ENCODE measurements at regions not wholly inside any gene's neighbourhood (a gene's known extent, or its start where the extent isn't known, plus 50 kb on each side); places are given as distances from the start of the nearest gene placed in this dataset.

DNA sequence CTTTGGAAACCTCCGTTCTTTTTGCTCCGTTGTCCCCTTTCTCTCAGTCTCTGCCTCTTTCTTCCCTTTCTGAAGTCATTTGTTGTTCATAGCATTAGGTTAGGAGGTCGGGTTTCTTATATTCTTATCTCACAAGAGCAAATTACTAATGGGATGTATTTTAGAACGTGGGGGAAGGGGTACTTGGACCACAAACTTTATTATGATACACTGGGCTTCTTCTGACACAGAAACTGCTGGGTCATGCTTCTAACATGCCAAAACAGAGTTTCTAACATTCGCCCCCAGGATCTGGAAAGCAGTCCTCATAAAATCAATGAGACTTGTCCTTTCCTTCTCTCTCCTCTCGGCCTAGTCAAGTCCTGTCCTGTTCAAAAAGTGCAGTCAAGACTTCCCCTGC, 334.4 kb downstream of the GADD45G start:
- Histone ChIP-seq H3K9ac (ENCODE audit: low read depth, low read length) (no peak overlapping the region), H3K9me3 (ENCODE audit: control insufficient read depth, insufficient read depth, low read length) (no peaks in the 10 kb centered on the region), H3K4me3 (ENCODE audit: low read depth, low read length) (no peak overlapping the region), H3K27me3 (ENCODE audit: control insufficient read depth, insufficient read depth, low read length) (no peaks in the 10 kb centered on the region), H3K4me1 (ENCODE audit: control insufficient read depth, insufficient read depth, low read length) (no peaks in the 10 kb centered on the region), H3K36me3 (ENCODE audit: control insufficient read depth, insufficient read depth, low read length) (no peaks in the 10 kb centered on the region)

DNA sequence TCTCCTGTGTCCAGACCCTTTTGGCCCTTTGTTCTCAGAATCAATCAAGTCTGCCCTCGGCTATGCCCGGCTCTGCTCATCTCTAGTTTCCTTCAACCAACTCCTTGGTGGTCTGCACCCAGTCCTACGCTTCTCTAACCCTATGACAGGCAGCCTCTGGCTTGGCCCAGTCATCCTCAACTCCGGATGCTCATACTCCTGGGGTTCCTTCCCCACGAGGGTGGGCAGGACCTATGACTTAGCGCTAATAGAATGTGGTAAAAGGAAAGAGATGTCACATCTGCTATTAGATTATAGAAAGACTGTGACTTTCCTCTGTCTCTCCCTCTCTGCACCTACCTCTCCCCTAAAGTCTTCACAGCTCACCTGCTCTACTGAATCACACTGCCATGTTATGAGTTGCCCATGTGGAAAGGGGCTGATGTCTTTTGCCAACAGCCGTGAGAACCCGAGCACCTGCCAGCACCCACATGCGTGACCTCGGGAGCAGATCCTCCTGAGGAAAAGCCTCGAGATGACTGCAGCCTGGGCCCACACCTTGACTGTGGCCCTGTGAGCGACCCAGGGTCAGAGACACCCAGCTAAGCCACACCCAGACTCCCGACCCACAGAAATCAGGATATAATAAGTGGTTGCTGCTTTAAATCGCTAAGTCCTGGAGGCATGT, 334.9 kb downstream of the GADD45G start:
- H3K4me3 ChIP-seq (ENCODE audit: low read depth, low read length) = no peak overlapping the region
- no peak overlapping the region for H3K9ac ChIP-seq (ENCODE audit: low read depth, low read length)
- no peaks in the 10 kb centered on the region for H3K27me3 ChIP-seq (ENCODE audit: control insufficient read depth, insufficient read depth, low read length)
- no peaks in the 10 kb centered on the region for H3K4me1 ChIP-seq (ENCODE audit: control insufficient read depth, insufficient read depth, low read length)
- no peaks in the 10 kb centered on the region for H3K9me3 ChIP-seq (ENCODE audit: control insufficient read depth, insufficient read depth, low read length)
- H3K36me3 ChIP-seq (ENCODE audit: control insufficient read depth, insufficient read depth, low read length) = no peaks in the 10 kb centered on the region

GRCh38 chr9:89940625-89941024, 335.8 kb downstream of the GADD45G start:
- H3K9ac ChIP-seq (ENCODE audit: low read depth, low read length) = no peak overlapping the region
- no peaks in the 10 kb centered on the region for H3K4me1 ChIP-seq (ENCODE audit: control insufficient read depth, insufficient read depth, low read length)
- H3K9me3 ChIP-seq (ENCODE audit: control insufficient read depth, insufficient read depth, low read length) = no peaks in the 10 kb centered on the region
- no peak overlapping the region for H3K4me3 ChIP-seq (ENCODE audit: low read depth, low read length)
- H3K36me3 ChIP-seq (ENCODE audit: control insufficient read depth, insufficient read depth, low read length) = no peaks in the 10 kb centered on the region
- H3K27me3 ChIP-seq (ENCODE audit: control insufficient read depth, insufficient read depth, low read length) = no peaks in the 10 kb centered on the region

- H3K36me3 ChIP-seq (ENCODE audit: control insufficient read depth, insufficient read depth, low read length) = no peaks in the 10 kb centered on the region
- H3K27me3 ChIP-seq (ENCODE audit: control insufficient read depth, insufficient read depth, low read length) = no peaks in the 10 kb centered on the region
- H3K4me1 ChIP-seq (ENCODE audit: control insufficient read depth, insufficient read depth, low read length) = no peaks in the 10 kb centered on the region
- no peaks in the 10 kb centered on the region for H3K9me3 ChIP-seq (ENCODE audit: control insufficient read depth, insufficient read depth, low read length)
- no peak overlapping the region for H3K4me3 ChIP-seq (ENCODE audit: low read depth, low read length)
- H3K9ac ChIP-seq (ENCODE audit: low read depth, low read length) = no peak overlapping the region
Measured at GRCh38 chr9:89941875-89942274, 337.1 kb downstream of the GADD45G start.

DNA sequence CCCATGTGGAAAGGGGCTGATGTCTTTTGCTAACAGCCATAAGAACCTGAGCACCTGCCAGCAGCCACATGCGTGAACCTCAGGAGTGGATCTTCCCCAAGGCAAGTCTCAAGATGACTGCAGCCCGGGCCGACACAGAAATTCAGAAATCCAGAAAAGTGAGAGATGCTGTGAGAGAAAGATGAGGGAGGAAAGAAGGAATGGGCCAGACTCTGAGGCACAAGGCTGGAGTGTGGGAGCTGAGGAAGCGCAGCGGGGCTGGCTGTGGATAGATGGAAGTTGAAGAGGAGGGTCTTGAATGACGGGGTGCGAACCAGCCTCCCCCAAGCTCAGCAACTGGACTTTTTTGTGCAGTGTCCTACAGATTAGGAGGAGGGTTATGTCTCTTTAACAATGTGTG, 337.8 kb downstream of the GADD45G start:
- H3K4me3 ChIP-seq (ENCODE audit: low read depth, low read length) = no peak overlapping the region

DNA sequence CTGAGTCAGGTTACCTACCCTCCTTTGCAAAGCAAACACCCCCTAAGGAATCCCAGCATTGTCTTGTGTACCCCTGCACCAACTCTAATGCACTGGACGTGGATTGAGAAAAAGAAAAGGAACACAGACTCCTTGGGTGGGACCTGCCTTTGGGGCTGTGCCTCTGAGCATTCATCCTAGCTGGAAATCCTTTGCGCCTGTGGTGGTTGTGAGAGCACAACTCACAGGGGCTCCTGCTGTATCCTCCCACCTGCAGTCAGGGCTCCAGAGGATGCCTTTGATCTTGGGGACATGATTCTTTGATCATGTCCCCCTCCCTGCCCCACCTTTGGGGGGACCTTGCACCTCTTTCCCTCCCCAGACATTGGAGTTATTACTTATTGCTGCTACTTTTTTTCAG, 338.5 kb downstream of the GADD45G start:
- Histone ChIP-seq H3K9me3 (ENCODE audit: control insufficient read depth, insufficient read depth, low read length) (no peaks in the 10 kb centered on the region), H3K4me3 (ENCODE audit: low read depth, low read length) (no peak overlapping the region), H3K27me3 (ENCODE audit: control insufficient read depth, insufficient read depth, low read length) (no peaks in the 10 kb centered on the region), H3K9ac (ENCODE audit: low read depth, low read length) (no peak overlapping the region), H3K4me1 (ENCODE audit: control insufficient read depth, insufficient read depth, low read length) (no peaks in the 10 kb centered on the region), H3K36me3 (ENCODE audit: control insufficient read depth, insufficient read depth, low read length) (no peaks in the 10 kb centered on the region)

More for the DNA sequence above, 337.8 kb downstream of the GADD45G start:
- Histone ChIP-seq H3K9me3 (ENCODE audit: control insufficient read depth, insufficient read depth, low read length) (no peaks in the 10 kb centered on the region), H3K4me1 (ENCODE audit: control insufficient read depth, insufficient read depth, low read length) (no peaks in the 10 kb centered on the region), H3K36me3 (ENCODE audit: control insufficient read depth, insufficient read depth, low read length) (no peaks in the 10 kb centered on the region), H3K9ac (ENCODE audit: low read depth, low read length) (no peak overlapping the region), H3K27me3 (ENCODE audit: control insufficient read depth, insufficient read depth, low read length) (no peaks in the 10 kb centered on the region)

GRCh38 chr9:89943728-89944127, 338.9 kb downstream of the GADD45G start:
- H3K4me1 ChIP-seq (ENCODE audit: control insufficient read depth, insufficient read depth, low read length) = no peaks in the 10 kb centered on the region
- H3K9ac ChIP-seq (ENCODE audit: low read depth, low read length) = no peak overlapping the region
- H3K9me3 ChIP-seq (ENCODE audit: control insufficient read depth, insufficient read depth, low read length) = no peaks in the 10 kb centered on the region
- no peaks in the 10 kb centered on the region for H3K36me3 ChIP-seq (ENCODE audit: control insufficient read depth, insufficient read depth, low read length)
- H3K4me3 ChIP-seq (ENCODE audit: low read depth, low read length) = no peak overlapping the region
- no peaks in the 10 kb centered on the region for H3K27me3 ChIP-seq (ENCODE audit: control insufficient read depth, insufficient read depth, low read length)

- H3K27me3 ChIP-seq (ENCODE audit: control insufficient read depth, insufficient read depth, low read length) = no peaks in the 10 kb centered on the region
Measured at GRCh38 chr9:89945133-89945532, 340.3 kb downstream of the GADD45G start.

DNA sequence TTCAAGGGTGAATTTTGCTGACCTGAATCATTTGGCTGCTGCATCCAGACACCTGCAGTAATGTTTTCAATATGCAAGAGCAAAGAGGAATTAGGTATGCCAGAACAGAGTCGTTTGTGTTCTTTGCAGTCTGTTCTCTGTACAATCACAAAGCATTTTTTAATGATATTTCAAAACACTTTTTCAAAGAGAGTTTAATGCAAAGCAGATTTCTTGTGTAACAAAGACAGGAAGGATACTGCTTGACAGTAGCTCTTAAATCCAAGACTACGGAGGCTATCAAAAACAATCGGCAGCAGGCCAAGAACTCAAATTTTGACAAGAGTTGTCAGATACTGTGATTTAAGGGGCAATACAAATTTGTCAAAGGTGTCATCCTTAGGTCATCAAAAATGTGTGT, 341.9 kb downstream of the GADD45G start:
- Histone ChIP-seq H3K9me3 (ENCODE audit: control insufficient read depth, insufficient read depth, low read length) (no peaks in the 10 kb centered on the region), H3K9ac (ENCODE audit: low read depth, low read length) (no peak overlapping the region), H3K27me3 (ENCODE audit: control insufficient read depth, insufficient read depth, low read length) (no peaks in the 10 kb centered on the region), H3K36me3 (ENCODE audit: control insufficient read depth, insufficient read depth, low read length) (no peaks in the 10 kb centered on the region), H3K4me3 (ENCODE audit: low read depth, low read length) (no peak overlapping the region), H3K4me1 (ENCODE audit: control insufficient read depth, insufficient read depth, low read length) (no peaks in the 10 kb centered on the region)

More at GRCh38 chr9:89945133-89945532, 340.3 kb downstream of the GADD45G start:
- Histone ChIP-seq H3K9me3 (ENCODE audit: control insufficient read depth, insufficient read depth, low read length) (no peaks in the 10 kb centered on the region), H3K4me1 (ENCODE audit: control insufficient read depth, insufficient read depth, low read length) (no peaks in the 10 kb centered on the region), H3K36me3 (ENCODE audit: control insufficient read depth, insufficient read depth, low read length) (no peaks in the 10 kb centered on the region), H3K9ac (ENCODE audit: low read depth, low read length) (no peak overlapping the region), H3K4me3 (ENCODE audit: low read depth, low read length) (no peak overlapping the region)

- Histone ChIP-seq H3K9me3 (ENCODE audit: control insufficient read depth, insufficient read depth, low read length) (no peaks in the 10 kb centered on the region), H3K27me3 (ENCODE audit: control insufficient read depth, insufficient read depth, low read length) (no peaks in the 10 kb centered on the region), H3K9ac (ENCODE audit: low read depth, low read length) (no peak overlapping the region), H3K4me3 (ENCODE audit: low read depth, low read length) (no peak overlapping the region), H3K4me1 (ENCODE audit: control insufficient read depth, insufficient read depth, low read length) (no peaks in the 10 kb centered on the region), H3K36me3 (ENCODE audit: control insufficient read depth, insufficient read depth, low read length) (no peaks in the 10 kb centered on the region)
Measured at GRCh38 chr9:89949111-89949510, 344.3 kb downstream of the GADD45G start.

- Histone ChIP-seq H3K4me1 (ENCODE audit: control insufficient read depth, insufficient read depth, low read length) (no peaks in the 10 kb centered on the region), H3K4me3 (ENCODE audit: low read depth, low read length) (no peak overlapping the region), H3K9me3 (ENCODE audit: control insufficient read depth, insufficient read depth, low read length) (no peaks in the 10 kb centered on the region), H3K9ac (ENCODE audit: low read depth, low read length) (no peak overlapping the region), H3K27me3 (ENCODE audit: control insufficient read depth, insufficient read depth, low read length) (no peaks in the 10 kb centered on the region), H3K36me3 (ENCODE audit: control insufficient read depth, insufficient read depth, low read length) (no peaks in the 10 kb centered on the region)
Measured at GRCh38 chr9:89951675-89952074, 346.9 kb downstream of the GADD45G start.

DNA sequence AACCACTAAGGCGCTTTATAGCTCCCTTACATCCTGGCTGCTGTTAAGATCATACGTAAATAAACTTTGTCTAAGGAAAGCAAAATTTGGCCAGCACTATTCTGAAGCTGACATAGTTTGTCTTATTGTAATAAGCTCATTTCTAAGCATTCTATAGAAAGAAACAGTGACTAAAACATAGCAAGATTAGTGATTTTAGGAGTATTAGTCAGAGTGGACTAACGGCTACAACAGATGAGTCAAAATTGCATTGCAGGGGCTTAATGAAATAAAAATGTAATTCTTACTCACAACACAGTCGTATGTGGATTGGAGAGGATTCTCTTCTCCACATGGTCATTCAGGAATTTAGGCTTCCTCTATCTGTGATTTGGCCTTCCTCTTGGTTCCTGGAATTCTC, 347.6 kb downstream of the GADD45G start:
- H3K36me3 ChIP-seq (ENCODE audit: control insufficient read depth, insufficient read depth, low read length) = no peaks in the 10 kb centered on the region
- no peaks in the 10 kb centered on the region for H3K27me3 ChIP-seq (ENCODE audit: control insufficient read depth, insufficient read depth, low read length)
- no peaks in the 10 kb centered on the region for H3K4me1 ChIP-seq (ENCODE audit: control insufficient read depth, insufficient read depth, low read length)
- H3K9me3 ChIP-seq (ENCODE audit: control insufficient read depth, insufficient read depth, low read length) = no peaks in the 10 kb centered on the region
- no peak overlapping the region for H3K9ac ChIP-seq (ENCODE audit: low read depth, low read length)
- H3K4me3 ChIP-seq (ENCODE audit: low read depth, low read length) = no peak overlapping the region
